ENCODE measurements at regions not wholly inside any gene's neighbourhood (a gene's known extent, or its start where the extent isn't known, plus 50 kb on each side); places are given as distances from the start of the nearest gene placed in this dataset.

- no peak for TF ChIP-seq ZNF207 (IDR thresholded peaks at IDR 0.05; ENCODE audit: borderline replicate concordance)
- TF ChIP-seq SRSF4 (IDR thresholded peaks at IDR 0.05; ENCODE audit: low read depth, low read length, poor library complexity, severe bottlenecking), result no peak
- no peak for TF ChIP-seq SRF (IDR thresholded peaks at IDR 0.05; ENCODE audit: low read depth, low read length)
- no peak for TF ChIP-seq EED (CRISPR knock-in tag; IDR thresholded peaks at IDR 0.05)
- TF ChIP-seq ZNF350 (CRISPR knock-in tag; IDR thresholded peaks at IDR 0.05; ENCODE audit: borderline replicate concordance, low read depth), result no peak
- TF ChIP-seq SIN3A (IDR thresholded peaks at IDR 0.05; ENCODE audit: borderline replicate concordance, low read depth, low read length), result no peak
- no peak for TF ChIP-seq FOXK1 (CRISPR knock-in tag; IDR thresholded peaks at IDR 0.05; ENCODE audit: borderline replicate concordance, low read depth)
- no peak for TF ChIP-seq ZSCAN31 (CRISPR knock-in tag; IDR thresholded peaks at IDR 0.05; ENCODE audit: low read depth)
- no peak for TF ChIP-seq CTCF (CRISPR knock-in tag; IDR thresholded peaks at IDR 0.05)
- TF ChIP-seq THAP7 (CRISPR knock-in tag; IDR thresholded peaks at IDR 0.05), result no peak
- no peak for TF ChIP-seq POLR2AphosphoS5 (IDR thresholded peaks at IDR 0.05; ENCODE audit: low read depth, low read length)
- TF ChIP-seq IKZF1 (IDR thresholded peaks at IDR 0.05), result no peak
- no peak for TF ChIP-seq RCOR2 (CRISPR knock-in tag; IDR thresholded peaks at IDR 0.05)
Observed at GRCh38 chr4:159410076-159410777, 307.3 kb downstream of the RAPGEF2 start.
